ENCODE measurements at regions not wholly inside any gene's neighbourhood (a gene's known extent, or its start where the extent isn't known, plus 50 kb on each side); places are given as distances from the start of the nearest gene placed in this dataset.

GRCh38 chr11:19552656-19553260 is 159.9 kb upstream of the NAV2 start:
- DNase-seq (ENCODE audit: low read depth, low spot score): no peak
- no peak overlapping the region for H3K4me3 ChIP-seq (ENCODE audit: low read length)
- no CpG with 5 or more reads among the region's 8 CpGs for WGBS (ENCODE audit: insufficient coverage, insufficient read length)
- H3K4me1 ChIP-seq (ENCODE audit: control insufficient read depth, insufficient read depth, low read length): 0 out of 2 replicates have a peak, but pooled peaks cover 1% of the 10 kb centered on the region
- H3K27me3 ChIP-seq (ENCODE audit: control insufficient read depth, insufficient read depth, low read length): no peaks in the 10 kb centered on the region
- H3K36me3 ChIP-seq (ENCODE audit: control insufficient read depth, insufficient read depth, low read length): no peaks in the 10 kb centered on the region
- no peak overlapping the region for H3K27ac ChIP-seq (ENCODE audit: low read length)
- no peaks in the 10 kb centered on the region for H3K9me3 ChIP-seq (ENCODE audit: control insufficient read depth, insufficient read depth, low read length)

- no CpG with 5 or more reads among the region's 8 CpGs for WGBS (ENCODE audit: insufficient coverage, insufficient read length)
- H3K27ac ChIP-seq (ENCODE audit: low read length): no peak overlapping the region
- no peaks in the 10 kb centered on the region for H3K4me1 ChIP-seq (ENCODE audit: control insufficient read depth, insufficient read depth, low read length)
- H3K27me3 ChIP-seq (ENCODE audit: control insufficient read depth, insufficient read depth, low read length): no peaks in the 10 kb centered on the region
- no peak overlapping the region for H3K4me3 ChIP-seq (ENCODE audit: low read length)
- no peak for DNase-seq (ENCODE audit: low read depth, low spot score)
- H3K9me3 ChIP-seq (ENCODE audit: control insufficient read depth, insufficient read depth, low read length): no peaks in the 10 kb centered on the region
- H3K36me3 ChIP-seq (ENCODE audit: control insufficient read depth, insufficient read depth, low read length): no peaks in the 10 kb centered on the region
These were observed 160.5 kb upstream of the NAV2 start for GRCh38 chr11:19552161-19552560.

- no CpG with 5 or more reads among the region's 4 CpGs for WGBS (ENCODE audit: insufficient coverage, insufficient read length)
- DNase-seq (ENCODE audit: low read depth, low spot score): no peak
- no peaks in the 10 kb centered on the region for H3K4me1 ChIP-seq (ENCODE audit: control insufficient read depth, insufficient read depth, low read length)
- H3K27me3 ChIP-seq (ENCODE audit: control insufficient read depth, insufficient read depth, low read length): no peaks in the 10 kb centered on the region
- no peak overlapping the region for H3K4me3 ChIP-seq (ENCODE audit: low read length)
- no peaks in the 10 kb centered on the region for H3K9me3 ChIP-seq (ENCODE audit: control insufficient read depth, insufficient read depth, low read length)
- no peak overlapping the region for H3K27ac ChIP-seq (ENCODE audit: low read length)
- H3K36me3 ChIP-seq (ENCODE audit: control insufficient read depth, insufficient read depth, low read length): no peaks in the 10 kb centered on the region
These were observed 161.2 kb upstream of the NAV2 start for GRCh38 chr11:19551457-19551856.

GRCh38 chr11:19547044-19547443 is 165.6 kb upstream of the NAV2 start:
- Histone ChIP-seq H3K36me3 (ENCODE audit: control insufficient read depth, insufficient read depth, low read length) (no peaks in the 10 kb centered on the region), H3K27ac (ENCODE audit: low read length) (no peak overlapping the region), H3K9me3 (ENCODE audit: control insufficient read depth, insufficient read depth, low read length) (no peaks in the 10 kb centered on the region), H3K4me3 (ENCODE audit: low read length) (no peak overlapping the region), H3K4me1 (ENCODE audit: control insufficient read depth, insufficient read depth, low read length) (no peaks in the 10 kb centered on the region), H3K27me3 (ENCODE audit: control insufficient read depth, insufficient read depth, low read length) (no peaks in the 10 kb centered on the region)
- WGBS (ENCODE audit: insufficient coverage, insufficient read length): no CpG with 5 or more reads among the region's 3 CpGs
- DNase-seq (ENCODE audit: low read depth, low spot score): no peak

- no peak for DNase-seq (ENCODE audit: low read depth, low spot score)
- Histone ChIP-seq H3K4me3 (ENCODE audit: low read length) (no peak overlapping the region), H3K27me3 (ENCODE audit: control insufficient read depth, insufficient read depth, low read length) (no peaks in the 10 kb centered on the region), H3K27ac (ENCODE audit: low read length) (no peak overlapping the region), H3K9me3 (ENCODE audit: control insufficient read depth, insufficient read depth, low read length) (no peaks in the 10 kb centered on the region), H3K4me1 (ENCODE audit: control insufficient read depth, insufficient read depth, low read length) (no peaks in the 10 kb centered on the region), H3K36me3 (ENCODE audit: control insufficient read depth, insufficient read depth, low read length) (no peaks in the 10 kb centered on the region)
- no CpG with 5 or more reads among the region's 5 CpGs for WGBS (ENCODE audit: insufficient coverage, insufficient read length)
These were observed 166.3 kb upstream of the NAV2 start for GRCh38 chr11:19546325-19546724.

- no peaks in the 10 kb centered on the region for H3K4me1 ChIP-seq (ENCODE audit: control insufficient read depth, insufficient read depth, low read length)
- H3K27ac ChIP-seq (ENCODE audit: low read length): no peak overlapping the region
- no peaks in the 10 kb centered on the region for H3K36me3 ChIP-seq (ENCODE audit: control insufficient read depth, insufficient read depth, low read length)
- no CpG with 5 or more reads among the region's 3 CpGs for WGBS (ENCODE audit: insufficient coverage, insufficient read length)
- H3K9me3 ChIP-seq (ENCODE audit: control insufficient read depth, insufficient read depth, low read length): no peaks in the 10 kb centered on the region
- DNase-seq (ENCODE audit: low read depth, low spot score): no peak
- H3K27me3 ChIP-seq (ENCODE audit: control insufficient read depth, insufficient read depth, low read length): no peaks in the 10 kb centered on the region
- no peak overlapping the region for H3K4me3 ChIP-seq (ENCODE audit: low read length)
These were observed 171.1 kb upstream of the NAV2 start for GRCh38 chr11:19541521-19542049.

GRCh38 chr11:19539861-19540260 is 172.8 kb upstream of the NAV2 start:
- Histone ChIP-seq H3K4me1 (ENCODE audit: control insufficient read depth, insufficient read depth, low read length) (no peaks in the 10 kb centered on the region), H3K27ac (ENCODE audit: low read length) (no peak overlapping the region), H3K9me3 (ENCODE audit: control insufficient read depth, insufficient read depth, low read length) (no peaks in the 10 kb centered on the region), H3K36me3 (ENCODE audit: control insufficient read depth, insufficient read depth, low read length) (no peaks in the 10 kb centered on the region), H3K4me3 (ENCODE audit: low read length) (no peak overlapping the region), H3K27me3 (ENCODE audit: control insufficient read depth, insufficient read depth, low read length) (no peaks in the 10 kb centered on the region)
- no CpG with 5 or more reads among the region's 6 CpGs for WGBS (ENCODE audit: insufficient coverage, insufficient read length)
- DNase-seq (ENCODE audit: low read depth, low spot score): no peak

GRCh38 chr11:19537803-19538453 is 174.7 kb upstream of the NAV2 start:
- no peaks in the 10 kb centered on the region for H3K36me3 ChIP-seq (ENCODE audit: control insufficient read depth, insufficient read depth, low read length)
- no peaks in the 10 kb centered on the region for H3K27me3 ChIP-seq (ENCODE audit: control insufficient read depth, insufficient read depth, low read length)
- no peak overlapping the region for H3K27ac ChIP-seq (ENCODE audit: low read length)
- H3K4me1 ChIP-seq (ENCODE audit: control insufficient read depth, insufficient read depth, low read length): no peaks in the 10 kb centered on the region
- WGBS (ENCODE audit: insufficient coverage, insufficient read length): no CpG with 5 or more reads among the region's 3 CpGs
- no peak for DNase-seq (ENCODE audit: low read depth, low spot score)
- no peaks in the 10 kb centered on the region for H3K9me3 ChIP-seq (ENCODE audit: control insufficient read depth, insufficient read depth, low read length)
- no peak overlapping the region for H3K4me3 ChIP-seq (ENCODE audit: low read length)

- H3K4me3 ChIP-seq (ENCODE audit: low read length): no peak overlapping the region
- H3K27me3 ChIP-seq (ENCODE audit: control insufficient read depth, insufficient read depth, low read length): no peaks in the 10 kb centered on the region
- no CpG with 5 or more reads among the region's 4 CpGs for WGBS (ENCODE audit: insufficient coverage, insufficient read length)
- H3K9me3 ChIP-seq (ENCODE audit: control insufficient read depth, insufficient read depth, low read length): no peaks in the 10 kb centered on the region
- H3K4me1 ChIP-seq (ENCODE audit: control insufficient read depth, insufficient read depth, low read length): no peaks in the 10 kb centered on the region
- no peak overlapping the region for H3K27ac ChIP-seq (ENCODE audit: low read length)
- no peak for DNase-seq (ENCODE audit: low read depth, low spot score)
- no peaks in the 10 kb centered on the region for H3K36me3 ChIP-seq (ENCODE audit: control insufficient read depth, insufficient read depth, low read length)
These were observed 176.5 kb upstream of the NAV2 start for GRCh38 chr11:19536131-19536530.

GRCh38 chr11:19530505-19530904 is 182.1 kb upstream of the NAV2 start:
- Histone ChIP-seq H3K9me3 (ENCODE audit: control insufficient read depth, insufficient read depth, low read length) (no peaks in the 10 kb centered on the region), H3K36me3 (ENCODE audit: control insufficient read depth, insufficient read depth, low read length) (no peaks in the 10 kb centered on the region), H3K4me3 (ENCODE audit: low read length) (no peak overlapping the region), H3K27ac (ENCODE audit: low read length) (no peak overlapping the region), H3K27me3 (ENCODE audit: control insufficient read depth, insufficient read depth, low read length) (no peaks in the 10 kb centered on the region), H3K4me1 (ENCODE audit: control insufficient read depth, insufficient read depth, low read length) (no peaks in the 10 kb centered on the region; the same call in 1 of the 2 replicates)
- DNase-seq (ENCODE audit: low read depth, low spot score): no peak
- WGBS (ENCODE audit: insufficient coverage, insufficient read length): no CpG with 5 or more reads among the region's 7 CpGs

- Histone ChIP-seq H3K27ac (ENCODE audit: low read length) (no peak overlapping the region), H3K27me3 (ENCODE audit: control insufficient read depth, insufficient read depth, low read length) (no peaks in the 10 kb centered on the region), H3K36me3 (ENCODE audit: control insufficient read depth, insufficient read depth, low read length) (no peaks in the 10 kb centered on the region), H3K9me3 (ENCODE audit: control insufficient read depth, insufficient read depth, low read length) (no peaks in the 10 kb centered on the region), H3K4me1 (ENCODE audit: control insufficient read depth, insufficient read depth, low read length) (peaks cover 2% of the 10 kb centered on the region), H3K4me3 (ENCODE audit: low read length) (no peak overlapping the region)
- WGBS (ENCODE audit: insufficient coverage, insufficient read length): no CpG with 5 or more reads among the region's 2 CpGs
- no peak for DNase-seq (ENCODE audit: low read depth, low spot score)
These were observed 186.5 kb upstream of the NAV2 start for GRCh38 chr11:19526119-19526518.

Data from iPS DF 6.9 (cell line).